DMS114 treated with DMSO at 0.1 percent for 48 hours (cell line): ENCODE measurements at regions not wholly inside any gene's neighbourhood (a gene's known extent, or its start where the extent isn't known, plus 50 kb on each side); places are given as distances from the start of the nearest gene placed in this dataset.

ENCODE experiments used
- DNase-seq: peaks from one replicate; lab custom pipeline; 2025; ENCODE audit not compliant: unreplicated experiment; lab: John Stamatoyannopoulos, UW

GRCh38 chr17:79164913-79165695, 90.5 kb downstream of the ENGASE start:
- DNase-seq, result no peak

GRCh38 chr17:79164408-79164807, 89.8 kb downstream of the ENGASE start:
- DNase-seq, result no peak

GRCh38 chr17:79163071-79163470, 88.4 kb downstream of the ENGASE start:
- no peak for DNase-seq

GRCh38 chr17:79162012-79162963, 87.7 kb downstream of the ENGASE start:
- no peak for DNase-seq

GRCh38 chr17:79160980-79161636, 86.5 kb downstream of the ENGASE start:
- DNase-seq, result no peak

GRCh38 chr17:79159926-79160325, 85.3 kb downstream of the ENGASE start:
- DNase-seq, result no peak

GRCh38 chr17:79159471-79159870, 84.8 kb downstream of the ENGASE start:
- DNase-seq, result no peak

- no peak for DNase-seq
Measured at GRCh38 chr17:79156463-79157095, 82.0 kb downstream of the ENGASE start.

GRCh38 chr17:79155701-79156100, 81.1 kb downstream of the ENGASE start:
- no peak for DNase-seq

GRCh38 chr17:79154951-79155585, 80.4 kb downstream of the ENGASE start:
- no peak for DNase-seq

- DNase-seq, result no peak
Measured at GRCh38 chr17:79154446-79154845, 79.8 kb downstream of the ENGASE start.

GRCh38 chr17:79153367-79154130, 78.9 kb downstream of the ENGASE start:
- no peak for DNase-seq

GRCh38 chr17:79152636-79153035, 78.0 kb downstream of the ENGASE start:
- no peak for DNase-seq

GRCh38 chr17:79152110-79152509, 77.5 kb downstream of the ENGASE start:
- DNase-seq, result no peak

GRCh38 chr17:79150799-79151198, 76.2 kb downstream of the ENGASE start:
- DNase-seq, result no peak

- DNase-seq, result no peak
Measured at GRCh38 chr17:79150035-79150733, 75.6 kb downstream of the ENGASE start.

GRCh38 chr17:79148584-79148983, 74.0 kb downstream of the ENGASE start:
- no peak for DNase-seq

GRCh38 chr17:79147746-79148506, 73.3 kb downstream of the ENGASE start:
- no peak for DNase-seq
